ENCODE measurements at regions not wholly inside any gene's neighbourhood (a gene's known extent, or its start where the extent isn't known, plus 50 kb on each side); places are given as distances from the start of the nearest gene placed in this dataset.

DNA sequence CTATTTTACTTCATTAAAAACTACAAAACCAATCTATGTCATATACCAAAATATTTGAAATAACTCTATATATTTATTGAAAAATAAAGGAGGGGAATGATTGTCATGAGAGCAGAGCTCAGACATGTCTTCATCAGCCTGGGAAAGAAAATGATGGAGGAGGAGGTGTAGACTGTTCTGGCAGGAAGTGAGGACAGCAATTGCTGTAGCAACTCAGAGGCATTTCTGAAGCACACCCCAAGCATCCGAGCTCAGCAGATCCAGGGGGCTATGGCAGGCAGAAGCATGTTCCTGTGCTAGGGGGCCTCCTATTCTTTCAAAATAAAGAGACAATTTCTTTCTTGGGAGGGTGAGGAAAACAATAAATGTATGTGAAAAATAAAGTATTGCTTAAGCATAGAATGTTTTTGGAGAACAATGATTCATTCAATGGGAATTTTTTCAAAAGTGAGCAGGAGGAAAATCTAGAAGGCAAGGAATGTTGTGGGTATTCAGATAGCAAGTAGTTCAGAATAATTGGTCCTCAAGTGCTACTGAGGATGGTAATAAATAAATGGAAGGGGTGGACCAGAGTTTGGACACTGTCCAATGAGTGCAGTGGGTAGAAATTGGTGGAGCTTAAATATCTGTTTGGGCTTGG lies 383.4 kb downstream of the CDH11 start:
- H3K4me2 ChIP-seq (ENCODE audit: control insufficient read depth, insufficient read depth), result no peak overlapping the region
- no peak overlapping the region for H3K27ac ChIP-seq (ENCODE audit: control insufficient read depth, insufficient read depth)
- no peaks in the 10 kb centered on the region for H3K27me3 ChIP-seq (replicated peaks in 1 of 2; ENCODE audit: control insufficient read depth in 2 of 2, insufficient read depth in 2 of 2, low read length in 1 of 2)
- no peak overlapping the region for H3K9ac ChIP-seq (ENCODE audit: control insufficient read depth, insufficient read depth, low read length)
- intact Hi-C loops (cut with micrococcal nuclease; ENCODE audit: unreplicated experiment) (no loop called here), in situ Hi-C loops (cut with MboI) (no loop called here)
- no peaks in the 10 kb centered on the region for H3K79me2 ChIP-seq (ENCODE audit: control insufficient read depth, insufficient read depth, low read length)
- CTCF ChIA-PET, result no interaction called here
- no peak overlapping the region for H2AFZ ChIP-seq (ENCODE audit: control insufficient read depth, low read depth, low read length)
- SMC1A ChIA-PET (ENCODE audit: uncharacterized antibody, unreplicated experiment), result interaction anchor here (1.1 kb wide), 1 partner anchor 9 kb away, joined by 3 read pairs; no protein-coding TSS in a partner anchor
- ATAC-seq, result no peak
- H4K20me1 ChIP-seq (ENCODE audit: control insufficient read depth, insufficient read depth), result no peaks in the 10 kb centered on the region
- TF ChIP-seq BCL11A (IDR thresholded peaks at IDR 0.05; ENCODE audit: low read depth, low read length) (no peak), TCF12 (IDR thresholded peaks at IDR 0.05; ENCODE audit: low read depth, low read length) (no peak), RCOR1 (conservative IDR thresholded peaks at IDR 0.05; ENCODE audit: low read depth, low read length) (no peak), STAT3 (IDR thresholded peaks at IDR 0.05; ENCODE audit: low read depth, low read length) (no peak), NFXL1 (IDR thresholded peaks at IDR 0.05; ENCODE audit: borderline replicate concordance) (no peak), KLF5 (IDR thresholded peaks at IDR 0.05; ENCODE audit: partially characterized antibody) (no peak), EP300 (IDR thresholded peaks at IDR 0.05; ENCODE audit: borderline replicate concordance in 1 of 2, control insufficient read depth in 1 of 2, low read depth in 2 of 2, low read length in 2 of 2) (no peak)
- TF ChIP-seq, protein P1, sequence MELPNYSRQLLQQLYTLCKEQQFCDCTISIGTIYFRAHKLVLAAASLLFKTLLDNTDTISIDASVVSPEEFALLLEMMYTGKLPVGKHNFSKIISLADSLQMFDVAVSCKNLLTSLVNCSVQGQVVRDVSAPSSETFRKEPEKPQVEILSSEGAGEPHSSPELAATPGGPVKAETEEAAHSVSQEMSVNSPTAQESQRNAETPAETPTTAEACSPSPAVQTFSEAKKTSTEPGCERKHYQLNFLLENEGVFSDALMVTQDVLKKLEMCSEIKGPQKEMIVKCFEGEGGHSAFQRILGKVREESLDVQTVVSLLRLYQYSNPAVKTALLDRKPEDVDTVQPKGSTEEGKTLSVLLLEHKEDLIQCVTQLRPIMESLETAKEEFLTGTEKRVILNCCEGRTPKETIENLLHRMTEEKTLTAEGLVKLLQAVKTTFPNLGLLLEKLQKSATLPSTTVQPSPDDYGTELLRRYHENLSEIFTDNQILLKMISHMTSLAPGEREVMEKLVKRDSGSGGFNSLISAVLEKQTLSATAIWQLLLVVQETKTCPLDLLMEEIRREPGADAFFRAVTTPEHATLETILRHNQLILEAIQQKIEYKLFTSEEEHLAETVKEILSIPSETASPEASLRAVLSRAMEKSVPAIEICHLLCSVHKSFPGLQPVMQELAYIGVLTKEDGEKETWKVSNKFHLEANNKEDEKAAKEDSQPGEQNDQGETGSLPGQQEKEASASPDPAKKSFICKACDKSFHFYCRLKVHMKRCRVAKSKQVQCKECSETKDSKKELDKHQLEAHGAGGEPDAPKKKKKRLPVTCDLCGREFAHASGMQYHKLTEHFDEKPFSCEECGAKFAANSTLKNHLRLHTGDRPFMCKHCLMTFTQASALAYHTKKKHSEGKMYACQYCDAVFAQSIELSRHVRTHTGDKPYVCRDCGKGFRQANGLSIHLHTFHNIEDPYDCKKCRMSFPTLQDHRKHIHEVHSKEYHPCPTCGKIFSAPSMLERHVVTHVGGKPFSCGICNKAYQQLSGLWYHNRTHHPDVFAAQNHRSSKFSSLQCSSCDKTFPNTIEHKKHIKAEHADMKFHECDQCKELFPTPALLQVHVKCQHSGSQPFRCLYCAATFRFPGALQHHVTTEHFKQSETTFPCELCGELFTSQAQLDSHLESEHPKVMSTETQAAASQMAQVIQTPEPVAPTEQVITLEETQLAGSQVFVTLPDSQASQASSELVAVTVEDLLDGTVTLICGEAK (IDR thresholded peaks at IDR 0.05; ENCODE audit: borderline replicate concordance), result no peak
- H3K4me3 ChIP-seq, result no peak overlapping the region
- RAD21 ChIA-PET (ENCODE audit: unreplicated experiment), result no interaction called here
- H3K4me1 ChIP-seq (ENCODE audit: control insufficient read depth, insufficient read depth, low read length), result no peaks in the 10 kb centered on the region
- no TSS peak for BruUV-seq (replicated peaks)
- WGBS (ENCODE audit: insufficient coverage, insufficient replicate concordance, low lambda C conversion rate, missing lambda C conversion rate), result 6% methylated on average over 1 of the region's 1 CpG
- H3K36me3 ChIP-seq (ENCODE audit: control insufficient read depth in 2 of 2, insufficient read depth in 2 of 2, low read length in 1 of 2), result no peaks in the 10 kb centered on the region
- POLR2A ChIA-PET, result no interaction called here
- no peak for DNase-seq (ENCODE audit: low read depth, low spot score)
- no peak for FAIRE-seq
- H3K9me3 ChIP-seq (replicated peaks; ENCODE audit: control insufficient read depth, insufficient read depth, low read length), result no peaks in the 10 kb centered on the region
